HepG2 (cell line): ENCODE measurements at regions not wholly inside any gene's neighbourhood (a gene's known extent, or its start where the extent isn't known, plus 50 kb on each side); places are given as distances from the start of the nearest gene placed in this dataset.

Experiments
- ATAC-seq: fragments of 200-7000 bp; cut with Tn5 transposase; 3 replicates; pipeline ENCODE4 v1.9.1; 2020; ENCODE audit warnings: mild to moderate bottlenecking, moderate library complexity
- BruUV-seq: library from RNA; stranded (reverse); fragments of 400-500 nt; replicated peaks from 2 replicates; lab custom pipeline; 2021; lab: Mats Ljungman, UMichigan
- CTCF ChIA-PET: fragments of 300-600 bp; formaldehyde crosslinking; extraction: SDS; loops from one replicate; lab custom pipeline; 2021; ENCODE audit warnings: low total read pairs, inconsistent platforms, low intra/inter-chr PET ratio; lab: Yijun Ruan, JAX
- POLR2A ChIA-PET: fragments of 350-600 bp; sonication (Branson Sonifier 250); formaldehyde crosslinking; loops from one replicate; lab custom pipeline; 2020; ENCODE audit warnings: antibody characterized with exemption, inconsistent platforms; lab: Yijun Ruan, JAX
- DNase-seq: peaks from one replicate; pipeline ENCODE4 v3.0.0-alpha.2; 2015; ENCODE audit warnings: low spot score
- FAIRE-seq: peaks from 3 replicates; lab custom pipeline; 2011; peaks lifted over from hg19 to GRCh38; lab: Jason Lieb, UNC
- H2AFZ ChIP-seq: one replicate; pipeline ENCODE4 v1.6.1; 2011; ENCODE audit warnings: low read length, inconsistent platforms
- H3K27ac ChIP-seq: fragments of 300-600 bp; 3 replicates; pipeline ENCODE4 v1.8.0; 2011; ENCODE audit warnings: mixed run types, mild to moderate bottlenecking, mixed read lengths, low read length, inconsistent platforms; ENCODE audit not compliant: insufficient read depth; ENCODE audit errors: extremely low read length
- H3K27me3 ChIP-seq, 2 experiments: fragments of 200-600 bp in 1 of 2; 2 replicates in 1 of 2; 3 replicates in 1 of 2; pipeline versions ENCODE4 v1.6.0 to v1.8.0; 2011; ENCODE audit warnings: low read length in 2 of 2, mild to moderate bottlenecking in 2 of 2, moderate library complexity in 2 of 2, inconsistent platforms in 1 of 2; ENCODE audit not compliant: insufficient read depth in 2 of 2, control insufficient read depth in 1 of 2
- H3K36me3 ChIP-seq, 2 experiments: fragments of 200-600 bp in 1 of 2; replicated peaks in 1 of 2; 2 replicates in 1 of 2; 3 replicates in 1 of 2; pipeline versions ENCODE4 v1.5.1 to v1.8.0; 2011; ENCODE audit warnings: low read length in 2 of 2, inconsistent platforms in 1 of 2; ENCODE audit not compliant: insufficient read depth in 2 of 2, control insufficient read depth in 1 of 2
- H3K4me1 ChIP-seq: 2 replicates; pipeline ENCODE4 v1.5.1; 2012; ENCODE audit warnings: low read length, inconsistent platforms; ENCODE audit not compliant: insufficient read depth
- H3K4me2 ChIP-seq: 2 replicates; pipeline ENCODE4 v1.6.0; 2011; ENCODE audit warnings: low read depth, low read length, inconsistent platforms
- H3K4me3 ChIP-seq, 3 experiments: fragments of 200-600 bp in 1 of 3; sonication (generic), shearing (Covaris generic) in 1 of 3; replicated peaks in 1 of 3; 2 replicates each; pipeline ENCODE4 v1.5.1; 2011 to 2016; ENCODE audit warnings: low read length in 3 of 3, inconsistent platforms in 2 of 3, low read depth in 2 of 3, mild to moderate bottlenecking in 2 of 3, control low read depth in 1 of 3, mixed read lengths in 1 of 3; ENCODE audit not compliant: insufficient read depth in 1 of 3
- H3K79me2 ChIP-seq: one replicate; pipeline ENCODE4 v1.6.1; 2011; ENCODE audit warnings: low read length, inconsistent platforms; ENCODE audit not compliant: insufficient read depth
- H3K9ac ChIP-seq: 2 replicates; pipeline ENCODE4 v1.6.0; 2011; ENCODE audit warnings: mild to moderate bottlenecking, low read depth, low read length, inconsistent platforms; ENCODE audit not compliant: insufficient read depth
- H3K9me3 ChIP-seq: 2 replicates; pipeline ENCODE4 v1.5.1; 2012; ENCODE audit warnings: mild to moderate bottlenecking, low read length
- H4K20me1 ChIP-seq: 2 replicates; pipeline ENCODE4 v1.6.0; 2011; ENCODE audit warnings: inconsistent platforms, mild to moderate bottlenecking, low read length, moderate library complexity; ENCODE audit not compliant: insufficient read depth
- DR1 ChIP-seq: sonication (generic); formaldehyde crosslinking; IDR thresholded peaks from 2 replicates; pipeline ENCODE4 v1.8.0; 2021; ENCODE audit warnings: mild to moderate bottlenecking, missing genetic modification reagents, inconsistent platforms
- GATAD2A ChIP-seq: IDR thresholded peaks from 2 replicates; pipeline ENCODE4 v1.6.1; 2016
- POLR2A ChIP-seq, 2 experiments: IDR thresholded peaks; 2 replicates each; pipeline ENCODE4 v1.6.1; 2011; ENCODE audit warnings: low read depth in 2 of 2, low read length in 2 of 2, mild to moderate bottlenecking in 1 of 2, moderate library complexity in 1 of 2; ENCODE audit not compliant: insufficient read depth in 1 of 2
- RELA ChIP-seq: sonication (generic); formaldehyde crosslinking; IDR thresholded peaks from 2 replicates; pipeline ENCODE4 v1.4.0; 2020; ENCODE audit warnings: missing genetic modification reagents
- SRSF1 ChIP-seq: fragments of 200-400 bp; formaldehyde crosslinking; optimal IDR thresholded peaks from 2 replicates; pipeline ENCODE3; 2017; ENCODE audit warnings: mild to moderate bottlenecking, low read depth, low read length, moderate library complexity
- TRAFD1 ChIP-seq: sonication (generic); formaldehyde crosslinking; IDR thresholded peaks from 2 replicates; pipeline ENCODE4 v1.5.1; 2020; ENCODE audit warnings: missing genetic modification reagents, mild to moderate bottlenecking, borderline replicate concordance
- ZBTB37 ChIP-seq: sonication (generic); formaldehyde crosslinking; IDR thresholded peaks from 2 replicates; pipeline ENCODE4 v1.4.0; 2020; ENCODE audit warnings: mild to moderate bottlenecking, missing genetic modification reagents
- ZBTB40 ChIP-seq, 2 experiments: fragments of 450-650 bp in 1 of 2; sonication (generic) in 1 of 2; formaldehyde crosslinking in 1 of 2; IDR thresholded peaks; 2 replicates each; pipeline versions ENCODE4 v1.6.1 to v1.8.0; 2016 to 2022; ENCODE audit warnings: antibody characterized with exemption in 1 of 2, mild to moderate bottlenecking in 1 of 2, missing genetic modification reagents in 1 of 2
- ZFAT ChIP-seq: sonication (generic); formaldehyde crosslinking; conservative IDR thresholded peaks from 2 replicates; pipeline ENCODE4 v1.8.1; 2023; ENCODE audit warnings: missing genetic modification reagents, inconsistent platforms
- ZNF615 ChIP-seq: sonication (generic); formaldehyde crosslinking; IDR thresholded peaks from 2 replicates; pipeline ENCODE4 v1.5.0; 2020; ENCODE audit warnings: mild to moderate bottlenecking, missing genetic modification reagents, borderline replicate concordance
- WGBS: methylation state at CpG from one replicate; pipeline ENCODE4 v1.1.6; 2017; ENCODE audit warnings: low lambda C conversion rate; 5-methylcytosine and 5-hydroxymethylcytosine counted together
- in situ Hi-C: cut with HindIII; loops from 2 replicates; pipeline ENCODE4 v1.10.0; 2017; ENCODE audit warnings: low pct_unique_long_range_greater_than_20kb; ENCODE audit not compliant: extremely low pct_ligation_motif_present
- intact Hi-C: fragments of 100-400 bp; cut with micrococcal nuclease; formaldehyde crosslinking; loops from one replicate; pipeline ENCODE4 v1.10.0; 2022; ENCODE audit not compliant: unreplicated experiment
- TF ChIP-seq, protein P1 (sequence below): sonication (generic); formaldehyde crosslinking; IDR thresholded peaks from 2 replicates; pipeline ENCODE4 v1.4.0; 2020; ENCODE audit warnings: mild to moderate bottlenecking, missing genetic modification reagents, borderline replicate concordance

GRCh38 chr15:69895202-69895601 lies 202.5 kb downstream of the TLE3 start:
- in situ Hi-C loops (no loop called here), intact Hi-C loops (no loop called here)
- no peak overlapping the region for H2AFZ ChIP-seq
- no peaks in the 10 kb centered on the region for H3K36me3 ChIP-seq
- WGBS = 0% methylated on average over 2 of the region's 2 CpGs
- FAIRE-seq = no peak
- no peak overlapping the region for H3K4me3 ChIP-seq
- H3K9ac ChIP-seq = no peak overlapping the region
- 0 out of 2 replicates have a peak, but pooled peaks cover 3% of the 10 kb centered on the region for H4K20me1 ChIP-seq
- no peaks in the 10 kb centered on the region for H3K9me3 ChIP-seq
- ChIA-PET POLR2A (no interaction called here), CTCF (no interaction called here)
- H3K27me3 ChIP-seq = peaks cover 3 to 14% of the 10 kb centered on the region in 2 experiments; a peak in 3 of 5 replicates
- DNase-seq = no peak
- no peaks in the 10 kb centered on the region for H3K79me2 ChIP-seq
- no peak overlapping the region for H3K4me2 ChIP-seq
- ATAC-seq = no peak
- no peaks in the 10 kb centered on the region for H3K4me1 ChIP-seq
- no peak overlapping the region for H3K27ac ChIP-seq
- BruUV-seq = no TSS peak
- TF ChIP-seq SRSF1 (no peak), DR1 (CRISPR knock-in tag) (no peak), ZNF615 (CRISPR knock-in tag) (no peak), RELA (CRISPR knock-in tag) (no peak), ZFAT (no peak), GATAD2A (CRISPR knock-in tag) (no peak), ZBTB40 (IDR thresholded peaks at IDR 0.05) (no peak), ZBTB40 (CRISPR knock-in tag; IDR thresholded peaks at IDR 0.05) (no peak), POLR2A (IDR thresholded peaks at IDR 0.05; ENCODE audit: insufficient read depth in 1 of 2, low read depth in 2 of 2, low read length in 2 of 2) (no peak), ZBTB37 (no peak), TRAFD1 (CRISPR knock-in tag) (no peak)
- TF ChIP-seq, protein P1, sequence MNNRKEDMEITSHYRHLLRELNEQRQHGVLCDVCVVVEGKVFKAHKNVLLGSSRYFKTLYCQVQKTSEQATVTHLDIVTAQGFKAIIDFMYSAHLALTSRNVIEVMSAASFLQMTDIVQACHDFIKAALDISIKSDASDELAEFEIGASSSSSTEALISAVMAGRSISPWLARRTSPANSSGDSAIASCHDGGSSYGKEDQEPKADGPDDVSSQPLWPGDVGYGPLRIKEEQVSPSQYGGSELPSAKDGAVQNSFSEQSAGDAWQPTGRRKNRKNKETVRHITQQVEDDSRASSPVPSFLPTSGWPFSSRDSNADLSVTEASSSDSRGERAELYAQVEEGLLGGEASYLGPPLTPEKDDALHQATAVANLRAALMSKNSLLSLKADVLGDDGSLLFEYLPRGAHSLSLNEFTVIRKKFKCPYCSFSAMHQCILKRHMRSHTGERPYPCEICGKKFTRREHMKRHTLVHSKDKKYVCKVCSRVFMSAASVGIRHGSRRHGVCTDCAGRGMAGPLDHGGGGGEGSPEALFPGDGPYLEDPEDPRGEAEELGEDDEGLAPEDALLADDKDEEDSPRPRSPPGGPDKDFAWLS (CRISPR knock-in tag) = no peak
